ENCODE measurements at regions not wholly inside any gene's neighbourhood (a gene's known extent, or its start where the extent isn't known, plus 50 kb on each side); places are given as distances from the start of the nearest gene placed in this dataset.
A peak's percentile ranks its signal among the peaks of the same experiment; 100 is the strongest.
"Not testable (repeated sequence)": the region's sequence is repeated elsewhere in the genome, so short reads cannot be mapped to it uniquely, and the experiment has no call there.

- no peak for DNase-seq
Measured at GRCh38 chr15:38746211-38746610, 181.6 kb upstream of the RASGRP1 start.

GRCh38 chr15:38748710-38749109 is 184.1 kb upstream of the RASGRP1 start:
- no peak for DNase-seq

- no peak for DNase-seq
Measured at GRCh38 chr15:38750786-38751185, 186.2 kb upstream of the RASGRP1 start.

- no peak for DNase-seq
Measured at GRCh38 chr15:38755718-38756117, 191.1 kb upstream of the RASGRP1 start.

- DNase-seq, result no peak
Measured at GRCh38 chr15:38756441-38756840, 191.8 kb upstream of the RASGRP1 start.

- peak; percentile 24 for DNase-seq
Measured at GRCh38 chr15:38758043-38758442, 193.4 kb upstream of the RASGRP1 start.

- DNase-seq, result no peak
Measured at GRCh38 chr15:38761681-38762080, 197.1 kb upstream of the RASGRP1 start.

GRCh38 chr15:38768970-38769369 is 204.4 kb upstream of the RASGRP1 start:
- DNase-seq, result peak; percentile 15

- no peak for DNase-seq
Measured at GRCh38 chr15:38769492-38769891, 204.9 kb upstream of the RASGRP1 start.

- DNase-seq, result not testable (repeated sequence)
Measured at GRCh38 chr15:38774076-38774475, 209.5 kb upstream of the RASGRP1 start.

- no peak for DNase-seq
Measured at GRCh38 chr15:38781196-38781595, 216.6 kb upstream of the RASGRP1 start.

GRCh38 chr15:38782156-38782555 is 217.5 kb upstream of the RASGRP1 start:
- DNase-seq, result no peak

GRCh38 chr15:38788918-38789317 is 224.3 kb upstream of the RASGRP1 start:
- no peak for DNase-seq

- DNase-seq, result no peak
Measured at GRCh38 chr15:38789566-38789965, 225.0 kb upstream of the RASGRP1 start.

GRCh38 chr15:38793206-38793810 is 228.7 kb upstream of the RASGRP1 start:
- no peak for DNase-seq

- DNase-seq, result no peak
Measured at GRCh38 chr15:38795471-38796245, 231.0 kb upstream of the RASGRP1 start.

- DNase-seq, result no peak
Measured at GRCh38 chr15:38796589-38796988, 232.0 kb upstream of the RASGRP1 start.

- DNase-seq, result not testable (repeated sequence)
Measured at GRCh38 chr15:38797506-38797905, 232.9 kb upstream of the RASGRP1 start.

GRCh38 chr15:38799202-38799601 is 234.6 kb upstream of the RASGRP1 start:
- not testable (repeated sequence) for DNase-seq

- DNase-seq, result no peak
Measured at GRCh38 chr15:38809621-38810020, 245.0 kb upstream of the RASGRP1 start.

- DNase-seq, result no peak
Measured at GRCh38 chr15:38810686-38811085, 246.1 kb upstream of the RASGRP1 start.

GRCh38 chr15:38814254-38814653 is 249.6 kb upstream of the RASGRP1 start:
- not testable (repeated sequence) for DNase-seq

GRCh38 chr15:38814891-38815290 is 250.3 kb upstream of the RASGRP1 start:
- no peak for DNase-seq

GRCh38 chr15:38817427-38818156 is 253.0 kb upstream of the RASGRP1 start:
- peak; percentile 59 for DNase-seq
